GM21717 (cell line): ENCODE measurements at regions not wholly inside any gene's neighbourhood (a gene's known extent, or its start where the extent isn't known, plus 50 kb on each side); places are given as distances from the start of the nearest gene placed in this dataset.

Experiments used
- ATAC-seq: cut with Tn5 transposase; IDR thresholded peaks from one replicate; pipeline ENCODE4 v1.9.1; 2021; ENCODE audit warnings: mild to moderate bottlenecking, moderate library complexity; ENCODE audit not compliant: unreplicated experiment

DNA sequence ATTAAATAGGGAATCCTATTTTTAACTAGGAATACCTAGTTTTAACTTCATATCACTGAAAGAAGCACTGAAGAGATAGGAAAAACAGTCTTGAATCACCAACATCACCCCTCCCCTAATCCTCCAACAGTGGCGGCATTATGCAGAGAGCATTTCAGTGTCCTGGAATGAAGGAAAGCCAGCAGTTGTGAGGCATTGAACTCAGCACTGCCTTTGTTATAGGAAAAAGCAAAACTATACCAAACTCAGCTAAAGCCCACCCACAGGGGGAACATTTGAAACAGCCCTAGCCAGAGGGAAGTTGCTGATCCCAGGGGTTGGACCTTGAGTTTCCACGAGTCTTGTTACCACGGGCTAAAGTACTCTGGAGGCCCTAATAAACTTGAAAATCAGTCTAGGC lies 310.6 kb upstream of the EDIL3 start:
- ATAC-seq = no peak

GRCh38 chr5:84693256-84693655 lies 308.6 kb upstream of the EDIL3 start:
- no peak for ATAC-seq

DNA sequence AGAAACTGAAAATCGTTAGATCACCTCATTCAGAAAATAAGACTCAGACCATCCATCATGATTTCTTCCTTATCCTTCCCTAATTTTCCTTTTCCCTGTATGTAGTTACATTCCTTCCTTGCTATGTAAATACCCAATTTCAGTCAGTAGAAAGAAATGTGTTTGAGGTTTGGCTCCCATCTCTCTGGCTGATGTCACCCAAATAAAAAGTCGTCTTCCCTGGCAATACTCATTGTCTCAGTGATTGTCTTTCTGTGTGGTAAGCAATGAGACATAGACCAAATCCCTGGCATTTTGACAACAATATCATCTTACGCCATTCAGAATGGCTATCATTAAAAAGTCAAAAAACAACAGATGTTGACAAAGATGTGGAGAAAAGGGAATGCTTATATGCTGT lies 303.9 kb upstream of the EDIL3 start:
- no peak for ATAC-seq

DNA sequence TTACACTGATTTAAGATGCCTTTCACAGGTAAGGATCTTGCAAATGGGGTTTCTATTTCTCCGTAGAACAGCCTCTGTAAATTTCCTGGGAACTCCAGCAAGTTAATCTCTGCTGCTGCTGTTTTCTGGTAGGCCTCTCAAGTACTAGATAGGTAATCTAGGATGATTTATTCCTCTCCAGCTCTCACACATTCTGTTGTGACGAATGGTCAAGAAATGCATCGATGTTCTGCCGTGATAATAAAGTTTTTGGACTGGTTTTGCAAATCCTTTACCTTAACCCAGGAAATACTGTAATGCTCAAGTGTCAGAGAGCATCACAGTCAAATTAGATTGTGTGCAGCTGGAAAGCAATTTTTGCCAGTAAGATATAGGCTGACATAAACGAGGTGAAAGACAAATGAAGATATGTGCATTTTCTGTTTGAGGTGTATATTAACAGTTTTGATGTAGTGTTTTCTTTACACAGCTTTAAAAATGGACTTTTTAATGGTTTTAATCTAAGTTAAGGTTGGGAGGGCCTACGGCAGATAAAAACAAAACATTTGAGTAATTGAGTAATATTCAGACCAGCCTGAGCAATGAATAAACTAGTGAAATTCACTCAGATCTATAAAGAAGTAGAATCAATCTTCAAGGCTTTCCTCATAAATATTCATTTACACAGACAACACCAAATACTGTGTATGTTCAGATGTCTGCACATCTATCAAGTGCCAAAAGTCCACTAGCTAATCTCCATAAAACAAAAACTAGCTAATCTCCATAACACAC lies 300.6 kb upstream of the EDIL3 start:
- ATAC-seq = no peak

DNA sequence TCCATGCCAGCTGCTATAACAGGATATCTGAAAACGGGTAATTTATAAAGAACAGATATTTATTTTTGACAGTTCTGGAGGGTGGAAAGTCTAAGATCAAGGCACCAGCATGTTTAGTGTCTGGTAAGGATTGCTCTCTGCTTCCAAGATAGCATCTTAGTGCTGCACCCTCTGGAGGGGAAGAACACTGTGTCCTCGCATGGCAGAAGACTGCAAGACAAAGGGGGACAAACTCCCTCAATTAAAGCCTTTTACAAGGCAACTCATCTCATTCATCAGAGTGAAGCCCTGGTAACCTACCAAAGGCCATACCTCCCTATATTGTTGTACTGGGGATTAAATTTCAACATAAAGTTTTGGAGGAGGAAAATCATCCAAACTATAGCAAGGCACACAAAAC lies 298.9 kb upstream of the EDIL3 start:
- no peak for ATAC-seq

DNA sequence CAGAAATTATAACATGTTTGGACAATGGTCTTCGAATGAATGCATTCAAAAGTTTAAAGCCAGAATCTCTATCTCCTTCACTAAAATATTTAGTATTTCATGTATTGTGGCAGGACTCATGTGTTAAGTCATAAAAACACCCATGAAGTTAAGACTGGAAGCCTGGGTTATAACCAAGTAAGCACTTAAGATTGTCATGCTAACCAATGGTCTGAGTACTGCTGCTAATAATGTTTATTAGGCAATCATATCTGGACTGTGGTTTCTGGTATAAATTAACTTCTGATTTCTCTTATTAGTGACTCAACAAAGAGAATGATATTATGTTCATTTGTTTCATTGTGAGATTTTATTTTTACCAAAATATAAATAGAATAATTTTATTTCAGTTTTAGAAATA lies 297.9 kb upstream of the EDIL3 start:
- no peak for ATAC-seq

DNA sequence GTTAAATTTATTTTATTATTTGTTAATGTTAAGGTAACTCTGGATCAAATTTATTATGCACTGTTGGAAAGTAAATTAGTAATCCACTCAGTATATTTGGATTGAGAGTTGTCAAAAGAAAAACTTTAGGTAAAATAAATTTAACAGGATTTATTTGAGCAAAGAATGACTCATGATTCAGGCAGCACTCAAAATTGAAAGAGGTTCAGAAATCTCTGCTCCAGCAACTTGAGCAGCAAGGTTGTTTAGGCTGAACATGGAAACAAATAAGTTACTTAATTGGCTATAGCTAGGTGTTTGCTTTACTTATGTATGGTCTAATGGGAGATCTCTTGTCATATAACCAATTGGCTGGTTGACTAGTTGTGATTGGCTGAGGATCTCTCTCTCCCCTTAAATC lies 296.2 kb upstream of the EDIL3 start:
- ATAC-seq = no peak

GRCh38 chr5:84673785-84674184 lies 289.1 kb upstream of the EDIL3 start:
- ATAC-seq = no peak

GRCh38 chr5:84667576-84667975 lies 282.9 kb upstream of the EDIL3 start:
- no peak for ATAC-seq

- ATAC-seq = no peak
Observed at GRCh38 chr5:84650429-84650828, 265.7 kb upstream of the EDIL3 start.

DNA sequence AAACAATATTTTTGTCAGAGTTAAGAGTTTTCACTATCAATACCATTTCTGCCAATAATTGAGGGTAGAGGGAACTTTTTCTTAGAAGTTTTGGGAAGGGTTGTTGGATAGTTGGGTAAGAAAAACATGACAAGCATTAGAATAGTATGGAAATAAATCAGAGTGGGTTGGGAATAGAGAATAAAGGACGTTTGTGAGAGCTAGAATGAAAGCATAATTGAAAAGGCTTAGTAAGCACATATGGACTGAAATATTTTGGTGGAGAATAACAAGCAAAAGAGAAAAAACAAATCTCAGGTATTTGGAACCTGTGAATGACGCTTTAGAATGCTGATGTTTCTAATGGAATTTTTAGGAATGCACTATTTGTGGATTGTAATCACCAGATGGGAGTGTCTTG lies 262.9 kb upstream of the EDIL3 start:
- ATAC-seq = no peak

DNA sequence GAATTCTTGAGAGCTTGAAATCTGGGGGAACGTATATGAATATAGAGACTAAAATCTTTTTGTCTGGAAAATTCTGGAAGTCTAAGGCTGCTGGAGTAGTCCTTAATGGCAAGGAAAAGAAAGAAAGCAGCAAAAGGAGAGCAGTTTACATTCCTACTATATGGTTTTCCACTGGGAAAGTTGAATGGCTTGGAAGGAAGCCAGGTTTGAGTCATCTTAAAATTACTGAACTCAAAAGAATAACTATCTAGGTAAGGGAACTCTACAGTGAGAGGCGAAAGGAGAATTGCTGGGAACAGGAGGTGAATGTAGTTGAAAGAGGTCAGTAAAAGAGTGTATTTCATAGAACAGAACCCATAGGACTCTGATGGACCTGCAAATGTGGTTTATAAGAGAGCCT lies 258.1 kb upstream of the EDIL3 start:
- no peak for ATAC-seq

DNA sequence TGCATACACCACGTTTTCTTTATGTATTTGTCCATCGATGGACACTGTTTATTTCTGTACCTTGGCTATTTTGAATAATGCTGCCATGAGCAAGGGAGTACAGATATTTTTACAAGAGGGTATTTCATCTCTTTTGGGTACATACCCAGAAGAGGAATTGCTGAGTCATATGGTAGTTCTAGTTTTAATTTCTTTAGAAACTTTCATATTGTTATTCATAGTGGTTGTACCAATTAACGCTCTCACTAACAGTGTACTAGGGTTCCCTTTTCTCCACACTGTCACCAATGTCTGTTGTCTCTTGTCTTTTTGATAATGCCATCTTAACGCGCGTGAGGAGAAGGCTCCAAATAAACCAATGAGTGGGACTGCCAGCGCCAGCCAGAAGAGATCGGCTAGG lies 257.6 kb upstream of the EDIL3 start:
- ATAC-seq = no peak

GRCh38 chr5:84637662-84638375 lies 253.1 kb upstream of the EDIL3 start:
- no peak for ATAC-seq

DNA sequence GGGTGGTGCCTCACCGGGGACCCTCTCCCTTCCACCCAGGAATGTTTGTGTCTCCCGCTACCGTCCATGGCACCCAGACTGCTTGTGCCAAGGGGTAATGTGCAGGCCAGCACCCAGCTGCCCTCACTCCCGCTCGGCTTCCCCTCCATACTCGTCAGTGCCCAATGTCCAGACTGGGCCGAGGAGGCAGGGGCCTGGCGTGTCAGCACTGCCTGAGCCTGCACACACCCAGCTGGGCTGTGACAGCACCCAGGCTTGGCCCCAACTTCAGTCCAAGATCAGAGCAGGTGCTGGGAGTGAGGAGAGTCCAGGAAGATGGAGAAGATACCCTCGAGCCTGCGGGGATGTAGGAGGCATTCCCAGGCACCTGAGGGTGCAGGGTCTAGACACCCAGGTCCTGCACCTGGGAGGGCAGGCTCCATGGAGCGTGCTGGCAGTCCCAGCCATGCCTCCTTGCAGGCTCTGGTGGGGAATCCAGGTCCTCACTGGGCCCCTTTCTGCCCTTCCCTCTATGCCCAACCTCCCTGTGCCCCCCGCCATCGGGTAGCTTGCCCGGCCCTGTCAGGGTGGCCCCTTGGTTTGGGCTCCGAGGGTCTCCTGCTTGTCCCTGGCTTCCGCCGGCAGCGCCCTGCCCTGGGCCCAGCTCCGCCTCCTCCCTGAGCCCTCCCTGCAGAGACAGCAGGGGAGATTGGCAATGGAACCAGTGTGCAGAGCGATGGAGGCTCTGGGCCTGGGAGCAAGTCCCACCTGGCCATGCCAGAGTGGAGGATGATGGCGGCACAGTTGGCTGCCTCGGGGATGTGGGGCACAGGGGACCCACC lies 250.8 kb upstream of the EDIL3 start:
- no peak for ATAC-seq

- no peak for ATAC-seq
Observed at GRCh38 chr5:84634256-84634655, 249.6 kb upstream of the EDIL3 start.

- ATAC-seq = no peak
Observed at GRCh38 chr5:84632418-84632817, 247.7 kb upstream of the EDIL3 start.

DNA sequence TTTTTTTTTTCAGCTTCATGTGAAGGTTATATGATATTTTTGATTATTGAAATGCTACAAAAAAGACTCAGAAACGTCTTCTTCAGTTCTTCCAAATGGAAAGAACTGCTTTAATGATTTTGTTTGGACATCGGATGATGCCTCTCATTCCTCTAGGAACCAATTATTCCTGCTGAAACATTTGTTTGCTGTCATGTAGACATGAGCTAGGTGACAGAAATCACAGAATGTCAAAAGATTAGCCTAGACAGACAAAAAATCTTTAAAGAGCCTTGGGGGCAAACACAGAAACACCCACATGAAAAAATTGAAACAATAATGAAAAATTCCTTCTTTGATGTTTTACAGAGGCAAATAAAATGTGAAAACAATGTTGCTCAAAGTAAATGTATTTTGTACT lies 244.2 kb upstream of the EDIL3 start:
- no peak for ATAC-seq

DNA sequence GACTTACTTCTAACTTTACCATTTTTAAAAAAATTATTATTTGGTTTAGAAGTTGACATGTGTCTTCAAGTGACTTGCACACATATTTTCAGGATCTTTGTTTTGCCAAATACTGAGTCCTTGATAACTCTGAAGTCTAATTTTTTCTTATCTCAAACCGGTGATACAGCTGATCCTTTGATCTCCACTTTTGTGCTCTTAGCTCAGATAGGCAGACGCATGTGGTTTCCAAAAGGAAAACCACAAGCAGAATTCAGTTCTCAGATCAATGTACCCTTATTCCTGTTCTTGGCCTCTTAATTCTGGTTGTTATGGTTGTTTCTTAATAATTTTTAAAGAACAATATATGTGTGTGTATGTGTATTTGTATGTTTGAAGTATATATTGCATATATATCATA lies 238.3 kb upstream of the EDIL3 start:
- ATAC-seq = no peak

GRCh38 chr5:84622461-84622860 lies 237.8 kb upstream of the EDIL3 start:
- ATAC-seq = no peak

- no peak for ATAC-seq
Observed at GRCh38 chr5:84618262-84618661, 233.6 kb upstream of the EDIL3 start.

GRCh38 chr5:84614906-84615305 lies 230.2 kb upstream of the EDIL3 start:
- no peak for ATAC-seq
